ENCODE measurements at regions not wholly inside any gene's neighbourhood (a gene's known extent, or its start where the extent isn't known, plus 50 kb on each side); places are given as distances from the start of the nearest gene placed in this dataset.

DNA sequence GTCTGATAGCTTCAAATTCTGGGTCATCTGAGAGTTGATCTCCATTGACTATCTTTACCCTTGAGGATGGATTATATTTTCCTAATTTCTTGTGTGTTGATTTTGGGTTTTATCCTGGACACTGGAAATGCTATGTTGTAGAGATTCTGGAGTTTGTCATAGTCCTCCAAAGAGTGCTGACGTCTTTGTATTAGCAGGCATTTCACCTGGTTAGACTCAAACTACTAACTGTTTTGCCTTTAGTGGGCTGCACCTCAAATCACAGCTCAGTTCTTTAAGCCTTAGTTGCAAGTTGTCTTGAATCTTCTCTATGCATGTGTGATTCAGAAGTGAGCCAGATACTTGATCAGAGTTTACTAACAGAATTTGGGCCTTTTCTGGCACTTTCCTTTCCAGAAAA is 264.3 kb downstream of the RPS24 start:
- TF ChIP-seq, protein P1, sequence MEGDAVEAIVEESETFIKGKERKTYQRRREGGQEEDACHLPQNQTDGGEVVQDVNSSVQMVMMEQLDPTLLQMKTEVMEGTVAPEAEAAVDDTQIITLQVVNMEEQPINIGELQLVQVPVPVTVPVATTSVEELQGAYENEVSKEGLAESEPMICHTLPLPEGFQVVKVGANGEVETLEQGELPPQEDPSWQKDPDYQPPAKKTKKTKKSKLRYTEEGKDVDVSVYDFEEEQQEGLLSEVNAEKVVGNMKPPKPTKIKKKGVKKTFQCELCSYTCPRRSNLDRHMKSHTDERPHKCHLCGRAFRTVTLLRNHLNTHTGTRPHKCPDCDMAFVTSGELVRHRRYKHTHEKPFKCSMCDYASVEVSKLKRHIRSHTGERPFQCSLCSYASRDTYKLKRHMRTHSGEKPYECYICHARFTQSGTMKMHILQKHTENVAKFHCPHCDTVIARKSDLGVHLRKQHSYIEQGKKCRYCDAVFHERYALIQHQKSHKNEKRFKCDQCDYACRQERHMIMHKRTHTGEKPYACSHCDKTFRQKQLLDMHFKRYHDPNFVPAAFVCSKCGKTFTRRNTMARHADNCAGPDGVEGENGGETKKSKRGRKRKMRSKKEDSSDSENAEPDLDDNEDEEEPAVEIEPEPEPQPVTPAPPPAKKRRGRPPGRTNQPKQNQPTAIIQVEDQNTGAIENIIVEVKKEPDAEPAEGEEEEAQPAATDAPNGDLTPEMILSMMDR (IDR thresholded peaks at IDR 0.05) = no peak
- TF ChIP-seq POLR2A (IDR thresholded peaks at IDR 0.05) = no peak

Measured in tibial nerve (tissue), 3 donors.